ENCODE measurements at regions not wholly inside any gene's neighbourhood (a gene's known extent, or its start where the extent isn't known, plus 50 kb on each side); places are given as distances from the start of the nearest gene placed in this dataset.
"Not testable (repeated sequence)": the region's sequence is repeated elsewhere in the genome, so short reads cannot be mapped to it uniquely, and the experiment has no call there.

GRCh38 chr5:159792180-159792579, 124.1 kb upstream of the ADRA1B start:
- no peak for DNase-seq

GRCh38 chr5:159797261-159797970, 118.9 kb upstream of the ADRA1B start:
- DNase-seq, result no peak

- no peak for DNase-seq
These were observed 116.6 kb upstream of the ADRA1B start for GRCh38 chr5:159799701-159800100.

GRCh38 chr5:159800131-159800840, 116.0 kb upstream of the ADRA1B start:
- DNase-seq, result no peak

GRCh38 chr5:159801303-159801702, 115.0 kb upstream of the ADRA1B start:
- no peak for DNase-seq

- no peak for DNase-seq
These were observed 113.6 kb upstream of the ADRA1B start for GRCh38 chr5:159802661-159803060.

- no peak for DNase-seq
These were observed 112.2 kb upstream of the ADRA1B start for GRCh38 chr5:159804121-159804520.

- no peak for DNase-seq
These were observed 111.3 kb upstream of the ADRA1B start for GRCh38 chr5:159805021-159805420.

- not testable (repeated sequence) for DNase-seq
These were observed 109.1 kb upstream of the ADRA1B start for GRCh38 chr5:159807135-159807534.

- DNase-seq, result no peak
These were observed 108.7 kb upstream of the ADRA1B start for GRCh38 chr5:159807586-159807985.

- no peak for DNase-seq
These were observed 104.6 kb upstream of the ADRA1B start for GRCh38 chr5:159811712-159812111.

- not testable (repeated sequence) for DNase-seq
These were observed 103.5 kb upstream of the ADRA1B start for GRCh38 chr5:159812759-159813158.

- DNase-seq, result no peak
These were observed 102.1 kb upstream of the ADRA1B start for GRCh38 chr5:159814222-159814621.

- DNase-seq, result no peak
These were observed 101.3 kb upstream of the ADRA1B start for GRCh38 chr5:159814805-159815585.

GRCh38 chr5:159817262-159818029, 98.8 kb upstream of the ADRA1B start:
- DNase-seq, result no peak

GRCh38 chr5:159819591-159820411, 96.5 kb upstream of the ADRA1B start:
- no peak for DNase-seq

- no peak for DNase-seq
These were observed 95.6 kb upstream of the ADRA1B start for GRCh38 chr5:159820692-159821091.

- no peak for DNase-seq
These were observed 94.8 kb upstream of the ADRA1B start for GRCh38 chr5:159821461-159821940.

GRCh38 chr5:159824188-159825161, 91.8 kb upstream of the ADRA1B start:
- no peak for DNase-seq

- no peak for DNase-seq
These were observed 90.7 kb upstream of the ADRA1B start for GRCh38 chr5:159825551-159826051.
